GM12878 (cell line): ENCODE measurements at regions not wholly inside any gene's neighbourhood (a gene's known extent, or its start where the extent isn't known, plus 50 kb on each side); places are given as distances from the start of the nearest gene placed in this dataset.

Experiments used
- ATAC-seq: fragments of 200-7000 bp; cut with Tn5 transposase; 3 replicates; pipeline ENCODE4 v1.9.1; 2020; ENCODE audit warnings: mild to moderate bottlenecking, moderate library complexity
- BruUV-seq: library from RNA; stranded (reverse); fragments of 400-500 nt; replicated peaks from 2 replicates; lab custom pipeline; 2021; lab: Mats Ljungman, UMichigan
- CTCF ChIA-PET: fragments of 300-600 bp; sonication (Branson Sonifier 250); formaldehyde crosslinking; extraction: SDS; loops from one replicate; lab custom pipeline; 2021; ENCODE audit warnings: inconsistent platforms; lab: Yijun Ruan, JAX
- POLR2A ChIA-PET: fragments of 350-600 bp; formaldehyde crosslinking; extraction: SDS; loops from one replicate; lab custom pipeline; 2021; ENCODE audit warnings: inconsistent platforms; lab: Charles Lee
- RAD21 ChIA-PET: fragments of 300-600 bp; sonication (Branson Sonifier 250); formaldehyde crosslinking; loops from one replicate; lab custom pipeline; 2023; ENCODE audit warnings: antibody characterized with exemption; ENCODE audit not compliant: unreplicated experiment; lab: Charles Lee
- SMC1A ChIA-PET: fragments of 300-600 bp; sonication (Branson Sonifier 250); formaldehyde crosslinking; loops from one replicate; lab custom pipeline; 2023; ENCODE audit not compliant: unreplicated experiment, uncharacterized antibody; lab: Charles Lee
- DNase-seq: peaks from one replicate; pipeline ENCODE4 v3.0.0-alpha.2; 2011; ENCODE audit warnings: low read depth, low spot score
- FAIRE-seq: peaks from 3 replicates; lab custom pipeline; 2011; peaks lifted over from hg19 to GRCh38; lab: Jason Lieb, UNC
- H2AFZ ChIP-seq: 2 replicates; pipeline ENCODE4 v1.6.0; 2011; ENCODE audit warnings: low read depth, low read length, control low read depth; ENCODE audit not compliant: control insufficient read depth
- H3K27ac ChIP-seq: 2 replicates; pipeline ENCODE4 v1.5.1; 2011; ENCODE audit warnings: control low read depth; ENCODE audit not compliant: control insufficient read depth, insufficient read depth
- H3K27me3 ChIP-seq, 2 experiments: replicated peaks in 1 of 2; 2 replicates each; pipeline versions ENCODE4 v1.6.0 to v1.6.1; 2011; ENCODE audit warnings: low read length in 1 of 2; ENCODE audit not compliant: control insufficient read depth in 2 of 2, insufficient read depth in 2 of 2
- H3K36me3 ChIP-seq, 2 experiments: 2 replicates each; pipeline ENCODE4 v1.5.1; 2011; ENCODE audit warnings: low read length in 1 of 2; ENCODE audit not compliant: control insufficient read depth in 2 of 2, insufficient read depth in 2 of 2
- H3K4me1 ChIP-seq: 2 replicates; pipeline ENCODE4 v1.6.1; 2011; ENCODE audit warnings: mild to moderate bottlenecking, low read length, moderate library complexity, mixed read lengths; ENCODE audit not compliant: control insufficient read depth, insufficient read depth
- H3K4me2 ChIP-seq: 2 replicates; pipeline ENCODE4 v1.6.0; 2011; ENCODE audit warnings: control low read depth; ENCODE audit not compliant: control insufficient read depth, insufficient read depth
- H3K4me3 ChIP-seq: fragments of 200-600 bp; sonication (generic); 2 replicates; pipeline ENCODE4 v1.5.1; 2016
- H3K79me2 ChIP-seq: 2 replicates; pipeline ENCODE4 v1.6.0; 2011; ENCODE audit warnings: low read length; ENCODE audit not compliant: control insufficient read depth, insufficient read depth
- H3K9ac ChIP-seq: 2 replicates; pipeline ENCODE4 v1.8.0; 2011; ENCODE audit warnings: low read length, control low read depth, mixed read lengths; ENCODE audit not compliant: control insufficient read depth, insufficient read depth
- H3K9me3 ChIP-seq: replicated peaks from 3 replicates; pipeline ENCODE4 v1.5.1; 2011; ENCODE audit warnings: mild to moderate bottlenecking, low read length; ENCODE audit not compliant: control insufficient read depth, insufficient read depth
- H4K20me1 ChIP-seq: 2 replicates; pipeline ENCODE4 v1.6.0; 2011; ENCODE audit not compliant: control insufficient read depth, insufficient read depth
- ATF3 ChIP-seq: IDR thresholded peaks from 2 replicates; pipeline ENCODE4 v1.6.1; 2011; ENCODE audit warnings: low read depth, mild to moderate bottlenecking, low read length, moderate library complexity, borderline replicate concordance; ENCODE audit errors: extremely low read depth
- BHLHE40 ChIP-seq, 2 experiments: fragments of 450-650 bp in 1 of 2; IDR thresholded peaks; 2 replicates each; pipeline ENCODE4 v1.6.1; 2011 to 2017; ENCODE audit warnings: low read depth in 2 of 2, borderline replicate concordance in 1 of 2, improper control_type of control experiment in 1 of 2, low read length in 1 of 2, mild to moderate bottlenecking in 1 of 2
- BMI1 ChIP-seq: fragments of 450-650 bp; IDR thresholded peaks from 2 replicates; pipeline ENCODE4 v1.6.1; 2016; ENCODE audit warnings: mild to moderate bottlenecking, moderate library complexity, borderline replicate concordance
- CHD2 ChIP-seq: IDR thresholded peaks from 2 replicates; pipeline ENCODE4 v1.6.1; 2011; ENCODE audit warnings: low read depth, low read length, improper control_type of control experiment, borderline replicate concordance
- ESRRA ChIP-seq: IDR thresholded peaks from 2 replicates; pipeline ENCODE4 v1.6.1; 2012; ENCODE audit warnings: mild to moderate bottlenecking, low read length, improper control_type of control experiment
- FOS ChIP-seq: IDR thresholded peaks from 3 replicates; pipeline ENCODE4 v1.6.1; 2011; ENCODE audit warnings: borderline replicate concordance; ENCODE audit not compliant: insufficient read length; ENCODE audit errors: extremely low read depth
- HDAC6 ChIP-seq: fragments of 200-600 bp; sonication (generic); IDR thresholded peaks from one replicate; pipeline ENCODE4 v1.8.0; 2017; ENCODE audit warnings: antibody characterized with exemption; ENCODE audit not compliant: unreplicated experiment
- NR2C2 ChIP-seq: IDR thresholded peaks from 2 replicates; pipeline ENCODE4 v1.6.1; 2011; ENCODE audit warnings: borderline replicate concordance, low read depth; ENCODE audit not compliant: control insufficient read depth, insufficient read length
- NR2F1 ChIP-seq: fragments of 450-650 bp; conservative IDR thresholded peaks from 2 replicates; pipeline ENCODE4 v1.6.1; 2017; ENCODE audit warnings: mild to moderate bottlenecking
- NRF1 ChIP-seq: conservative IDR thresholded peaks from 2 replicates; pipeline ENCODE4 v1.6.1; 2011; ENCODE audit warnings: mild to moderate bottlenecking, low read depth, low read length, improper control_type of control experiment
- RFX5 ChIP-seq: IDR thresholded peaks from 2 replicates; pipeline ENCODE4 v1.6.1; 2011; ENCODE audit warnings: low read depth, low read length, improper control_type of control experiment
- TBL1XR1 ChIP-seq: IDR thresholded peaks from 2 replicates; pipeline ENCODE4 v1.6.1; 2012; ENCODE audit warnings: low read depth, low read length, improper control_type of control experiment
- ZZZ3 ChIP-seq: IDR thresholded peaks from 2 replicates; pipeline ENCODE4 v1.6.1; 2011; ENCODE audit warnings: low read depth; ENCODE audit not compliant: control insufficient read depth, insufficient read length
- WGBS: methylation state at CpG from one replicate; pipeline ENCODE4 v1.1.6; 2016; ENCODE audit warnings: low lambda C conversion rate; ENCODE audit not compliant: insufficient replicate concordance, insufficient coverage; ENCODE audit errors: missing lambda C conversion rate; 5-methylcytosine and 5-hydroxymethylcytosine counted together
- in situ Hi-C: fragments of 300-500 bp; cut with MboI; formaldehyde crosslinking; loops from 9 replicates; pipeline ENCODE4 v1.14.3; 2018; ENCODE audit warnings: mixed read lengths
- intact Hi-C: fragments of 100-400 bp; cut with micrococcal nuclease; formaldehyde crosslinking; loops from one replicate; pipeline ENCODE4 v1.14.2; 2022; ENCODE audit not compliant: unreplicated experiment

- RAD21 ChIA-PET = no interaction called here
- WGBS = 40% methylated on average over 5 of the region's 5 CpGs
- SMC1A ChIA-PET = no interaction called here
- POLR2A ChIA-PET = interaction anchor here (0.6 kb wide), 1 partner anchor 583 kb away, joined by 3 read pairs; no protein-coding TSS in a partner anchor
- no peaks in the 10 kb centered on the region for H3K9me3 ChIP-seq
- in situ Hi-C loops = no loop called here
- CTCF ChIA-PET = interaction anchor here (0.6 kb wide), 1 partner anchor 141 kb away, joined by 3 read pairs; no protein-coding TSS in a partner anchor
- no peak overlapping the region for H3K4me2 ChIP-seq
- no peaks in the 10 kb centered on the region; a peak in 2 of 4 replicates for H3K27me3 ChIP-seq
- TF ChIP-seq NRF1 (no peak), FOS (no peak), CHD2 (no peak), BMI1 (no peak), HDAC6 (no peak), ATF3 (no peak), NR2C2 (no peak), NR2F1 (no peak), ESRRA (no peak), ZZZ3 (no peak), RFX5 (no peak), TBL1XR1 (no peak), BHLHE40 (IDR thresholded peaks at IDR 0.05; ENCODE audit: borderline replicate concordance in 1 of 2, low read depth in 2 of 2, low read length in 1 of 2) (no peak)
- DNase-seq (no peak), FAIRE-seq (no peak), ATAC-seq (no peak)
- H3K27ac ChIP-seq = no peak overlapping the region
- H3K9ac ChIP-seq = no peak overlapping the region
- no peak overlapping the region for H3K4me3 ChIP-seq
- H3K4me1 ChIP-seq = no peaks in the 10 kb centered on the region; the same call in 1 of the 2 replicates
- H4K20me1 ChIP-seq = no peaks in the 10 kb centered on the region
- intact Hi-C loops = no loop called here
- H2AFZ ChIP-seq = no peak overlapping the region
- H3K79me2 ChIP-seq = no peaks in the 10 kb centered on the region
- no peaks in the 10 kb centered on the region for H3K36me3 ChIP-seq
- BruUV-seq = no TSS peak
Measured at GRCh38 chr5:69000216-69000919, 93.4 kb upstream of the SLC30A5 start.
